Uterus (tissue), 2 donors: ENCODE measurements at regions not wholly inside any gene's neighbourhood (a gene's known extent, or its start where the extent isn't known, plus 50 kb on each side); places are given as distances from the start of the nearest gene placed in this dataset.

Experiments used
- CTCF ChIP-seq, 4 experiments: fragments of 200-600 bp in 2 of 4; fragments of 450-650 bp in 2 of 4; sonication (generic) in 2 of 4; IDR thresholded peaks; one replicate each; pipeline ENCODE4 v1.5.1; 2016 to 2019; ENCODE audit warnings: antibody characterized with exemption in 4 of 4, mild to moderate bottlenecking in 2 of 4, moderate library complexity in 1 of 4
- POLR2A ChIP-seq, 2 donors: fragments of 450-650 bp; IDR thresholded peaks; one replicate each; pipeline ENCODE4 v1.6.1; 2016; ENCODE audit warnings: antibody characterized with exemption in 2 of 2, mild to moderate bottlenecking in 1 of 2, moderate library complexity in 1 of 2

DNA sequence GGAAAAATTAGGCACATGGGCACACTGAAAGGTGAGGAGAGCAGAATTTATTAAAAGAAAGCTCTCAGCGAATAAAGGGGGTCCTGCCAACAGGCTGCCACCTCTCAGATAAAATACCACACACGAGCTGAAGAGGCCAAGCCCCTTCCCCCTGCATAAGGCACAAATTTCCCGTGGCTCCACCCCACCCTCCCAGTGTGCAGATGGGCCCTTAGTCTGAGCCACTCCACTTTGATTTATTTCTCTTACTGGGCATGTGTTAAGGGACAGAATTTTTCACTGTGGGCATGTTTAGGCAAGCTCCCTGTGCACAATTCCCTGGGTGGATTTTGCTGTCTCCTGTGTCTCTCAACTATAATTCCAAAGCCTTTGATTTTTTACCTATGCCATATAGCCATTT is 409.8 kb downstream of the TBL1XR1 start:
- TF ChIP-seq CTCF (IDR thresholded peaks at IDR 0.05) (no peak), POLR2A (IDR thresholded peaks at IDR 0.05) (no peak)
